ENCODE measurements at regions not wholly inside any gene's neighbourhood (a gene's known extent, or its start where the extent isn't known, plus 50 kb on each side); places are given as distances from the start of the nearest gene placed in this dataset.

GRCh38 chr4:27187786-27188185, 327.1 kb downstream of the STIM2 start:
- Histone ChIP-seq H3K27me3 (ENCODE audit: control insufficient read depth, insufficient read depth, low read length) (no peaks in the 10 kb centered on the region), H3K36me3 (ENCODE audit: control insufficient read depth, insufficient read depth, low read length) (no peaks in the 10 kb centered on the region), H3K4me3 (ENCODE audit: low read depth, low read length) (no peak overlapping the region)
- no peak for DNase-seq (ENCODE audit: low read depth)
- TF ChIP-seq CTCF (IDR thresholded peaks at IDR 0.05; ENCODE audit: insufficient read depth, low read length, poor library complexity, severe bottlenecking), result no peak

GRCh38 chr4:27189683-27190082, 329.0 kb downstream of the STIM2 start:
- TF ChIP-seq CTCF (IDR thresholded peaks at IDR 0.05; ENCODE audit: insufficient read depth, low read length, poor library complexity, severe bottlenecking), result no peak
- H3K27me3 ChIP-seq (ENCODE audit: control insufficient read depth, insufficient read depth, low read length), result no peaks in the 10 kb centered on the region
- no peaks in the 10 kb centered on the region for H3K36me3 ChIP-seq (ENCODE audit: control insufficient read depth, insufficient read depth, low read length)
- H3K4me3 ChIP-seq (ENCODE audit: low read depth, low read length), result no peak overlapping the region
- no peak for DNase-seq (ENCODE audit: low read depth)

GRCh38 chr4:27191592-27191991, 331.0 kb downstream of the STIM2 start:
- no peak overlapping the region for H3K4me3 ChIP-seq (ENCODE audit: low read depth, low read length)
- no peaks in the 10 kb centered on the region for H3K27me3 ChIP-seq (ENCODE audit: control insufficient read depth, insufficient read depth, low read length)
- no peaks in the 10 kb centered on the region for H3K36me3 ChIP-seq (ENCODE audit: control insufficient read depth, insufficient read depth, low read length)
- DNase-seq (ENCODE audit: low read depth), result no peak
- TF ChIP-seq CTCF (IDR thresholded peaks at IDR 0.05; ENCODE audit: insufficient read depth, low read length, poor library complexity, severe bottlenecking), result no peak

- Histone ChIP-seq H3K27me3 (ENCODE audit: control insufficient read depth, insufficient read depth, low read length) (no peaks in the 10 kb centered on the region), H3K36me3 (ENCODE audit: control insufficient read depth, insufficient read depth, low read length) (no peaks in the 10 kb centered on the region), H3K4me3 (ENCODE audit: low read depth, low read length) (no peak overlapping the region)
- DNase-seq (ENCODE audit: low read depth), result no peak
- TF ChIP-seq CTCF (IDR thresholded peaks at IDR 0.05; ENCODE audit: insufficient read depth, low read length, poor library complexity, severe bottlenecking), result no peak
Measured at GRCh38 chr4:27194599-27195176, 334.0 kb downstream of the STIM2 start.

GRCh38 chr4:27198246-27198645, 337.6 kb downstream of the STIM2 start:
- TF ChIP-seq CTCF (IDR thresholded peaks at IDR 0.05; ENCODE audit: insufficient read depth, low read length, poor library complexity, severe bottlenecking), result no peak
- H3K4me3 ChIP-seq (ENCODE audit: low read depth, low read length), result no peak overlapping the region
- no peak for DNase-seq (ENCODE audit: low read depth)
- H3K36me3 ChIP-seq (ENCODE audit: control insufficient read depth, insufficient read depth, low read length), result no peaks in the 10 kb centered on the region
- no peaks in the 10 kb centered on the region for H3K27me3 ChIP-seq (ENCODE audit: control insufficient read depth, insufficient read depth, low read length)

GRCh38 chr4:27198971-27199370, 338.3 kb downstream of the STIM2 start:
- Histone ChIP-seq H3K36me3 (ENCODE audit: control insufficient read depth, insufficient read depth, low read length) (no peaks in the 10 kb centered on the region), H3K27me3 (ENCODE audit: control insufficient read depth, insufficient read depth, low read length) (no peaks in the 10 kb centered on the region), H3K4me3 (ENCODE audit: low read depth, low read length) (no peak overlapping the region)
- TF ChIP-seq CTCF (IDR thresholded peaks at IDR 0.05; ENCODE audit: insufficient read depth, low read length, poor library complexity, severe bottlenecking), result no peak
- no peak for DNase-seq (ENCODE audit: low read depth)
